ENCODE measurements at regions not wholly inside any gene's neighbourhood (a gene's known extent, or its start where the extent isn't known, plus 50 kb on each side); places are given as distances from the start of the nearest gene placed in this dataset.

DNA sequence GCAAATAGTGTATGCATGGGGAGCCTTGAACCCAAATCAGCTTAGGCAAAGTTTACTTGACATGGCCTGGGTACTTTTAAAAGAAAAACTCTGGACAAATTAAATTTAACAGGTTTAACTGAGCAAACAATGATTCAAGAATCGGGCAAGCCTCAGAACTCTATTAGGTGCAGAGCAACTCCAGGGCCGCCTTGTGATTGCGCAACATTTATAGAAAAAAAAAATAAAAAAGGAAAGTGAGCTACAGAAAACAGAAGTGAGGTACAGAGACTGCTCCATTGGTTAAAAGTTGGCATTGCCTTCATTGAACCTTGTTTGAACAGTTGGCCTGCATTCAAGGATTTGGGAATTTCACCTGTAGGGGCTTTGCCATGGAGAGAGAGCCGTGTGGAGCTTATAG lies 421.0 kb upstream of the TSHZ3 start:
- TF ChIP-seq, protein P1, sequence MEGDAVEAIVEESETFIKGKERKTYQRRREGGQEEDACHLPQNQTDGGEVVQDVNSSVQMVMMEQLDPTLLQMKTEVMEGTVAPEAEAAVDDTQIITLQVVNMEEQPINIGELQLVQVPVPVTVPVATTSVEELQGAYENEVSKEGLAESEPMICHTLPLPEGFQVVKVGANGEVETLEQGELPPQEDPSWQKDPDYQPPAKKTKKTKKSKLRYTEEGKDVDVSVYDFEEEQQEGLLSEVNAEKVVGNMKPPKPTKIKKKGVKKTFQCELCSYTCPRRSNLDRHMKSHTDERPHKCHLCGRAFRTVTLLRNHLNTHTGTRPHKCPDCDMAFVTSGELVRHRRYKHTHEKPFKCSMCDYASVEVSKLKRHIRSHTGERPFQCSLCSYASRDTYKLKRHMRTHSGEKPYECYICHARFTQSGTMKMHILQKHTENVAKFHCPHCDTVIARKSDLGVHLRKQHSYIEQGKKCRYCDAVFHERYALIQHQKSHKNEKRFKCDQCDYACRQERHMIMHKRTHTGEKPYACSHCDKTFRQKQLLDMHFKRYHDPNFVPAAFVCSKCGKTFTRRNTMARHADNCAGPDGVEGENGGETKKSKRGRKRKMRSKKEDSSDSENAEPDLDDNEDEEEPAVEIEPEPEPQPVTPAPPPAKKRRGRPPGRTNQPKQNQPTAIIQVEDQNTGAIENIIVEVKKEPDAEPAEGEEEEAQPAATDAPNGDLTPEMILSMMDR (IDR thresholded peaks at IDR 0.05; ENCODE audit: poor library complexity), result no peak
- TF ChIP-seq EZH2 (IDR thresholded peaks at IDR 0.05; ENCODE audit: borderline replicate concordance), result no peak
